22Rv1 (cell line): ENCODE measurements at regions not wholly inside any gene's neighbourhood (a gene's known extent, or its start where the extent isn't known, plus 50 kb on each side); places are given as distances from the start of the nearest gene placed in this dataset.

Source experiments
- ZFX ChIP-seq: fragments of 450-650 bp; IDR thresholded peaks from 2 replicates; pipeline ENCODE4 v1.6.1; 2017; ENCODE audit warnings: antibody characterized with exemption, borderline replicate concordance
- TF ChIP-seq, protein P1 (sequence below): fragments of 450-650 bp; IDR thresholded peaks from 2 replicates; pipeline ENCODE4 v1.5.1; 2017; ENCODE audit warnings: mild to moderate bottlenecking

DNA sequence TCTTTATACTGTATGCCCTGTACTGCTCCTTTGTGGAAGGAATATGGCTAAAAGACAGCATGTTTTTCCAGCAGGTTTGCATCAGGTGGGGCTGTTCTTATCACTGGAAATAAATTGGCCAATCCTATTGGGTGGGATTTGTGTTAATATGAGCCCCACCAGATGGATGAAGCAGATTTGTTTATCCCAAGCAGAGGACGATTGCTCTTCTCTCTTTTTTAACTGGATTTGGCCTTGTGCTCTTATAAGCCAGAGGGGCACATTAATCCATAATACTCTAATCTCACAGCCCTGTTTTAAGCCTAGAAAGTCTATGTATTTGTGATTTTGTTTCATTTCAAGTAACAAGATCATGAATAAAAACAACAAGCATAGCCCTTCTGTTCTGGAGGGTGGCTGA, 240.1 kb upstream of the ADARB2 start:
- TF ChIP-seq, protein P1, sequence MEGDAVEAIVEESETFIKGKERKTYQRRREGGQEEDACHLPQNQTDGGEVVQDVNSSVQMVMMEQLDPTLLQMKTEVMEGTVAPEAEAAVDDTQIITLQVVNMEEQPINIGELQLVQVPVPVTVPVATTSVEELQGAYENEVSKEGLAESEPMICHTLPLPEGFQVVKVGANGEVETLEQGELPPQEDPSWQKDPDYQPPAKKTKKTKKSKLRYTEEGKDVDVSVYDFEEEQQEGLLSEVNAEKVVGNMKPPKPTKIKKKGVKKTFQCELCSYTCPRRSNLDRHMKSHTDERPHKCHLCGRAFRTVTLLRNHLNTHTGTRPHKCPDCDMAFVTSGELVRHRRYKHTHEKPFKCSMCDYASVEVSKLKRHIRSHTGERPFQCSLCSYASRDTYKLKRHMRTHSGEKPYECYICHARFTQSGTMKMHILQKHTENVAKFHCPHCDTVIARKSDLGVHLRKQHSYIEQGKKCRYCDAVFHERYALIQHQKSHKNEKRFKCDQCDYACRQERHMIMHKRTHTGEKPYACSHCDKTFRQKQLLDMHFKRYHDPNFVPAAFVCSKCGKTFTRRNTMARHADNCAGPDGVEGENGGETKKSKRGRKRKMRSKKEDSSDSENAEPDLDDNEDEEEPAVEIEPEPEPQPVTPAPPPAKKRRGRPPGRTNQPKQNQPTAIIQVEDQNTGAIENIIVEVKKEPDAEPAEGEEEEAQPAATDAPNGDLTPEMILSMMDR, result no peak
- no peak for TF ChIP-seq ZFX
